ENCODE measurements at regions not wholly inside any gene's neighbourhood (a gene's known extent, or its start where the extent isn't known, plus 50 kb on each side); places are given as distances from the start of the nearest gene placed in this dataset.

DNA sequence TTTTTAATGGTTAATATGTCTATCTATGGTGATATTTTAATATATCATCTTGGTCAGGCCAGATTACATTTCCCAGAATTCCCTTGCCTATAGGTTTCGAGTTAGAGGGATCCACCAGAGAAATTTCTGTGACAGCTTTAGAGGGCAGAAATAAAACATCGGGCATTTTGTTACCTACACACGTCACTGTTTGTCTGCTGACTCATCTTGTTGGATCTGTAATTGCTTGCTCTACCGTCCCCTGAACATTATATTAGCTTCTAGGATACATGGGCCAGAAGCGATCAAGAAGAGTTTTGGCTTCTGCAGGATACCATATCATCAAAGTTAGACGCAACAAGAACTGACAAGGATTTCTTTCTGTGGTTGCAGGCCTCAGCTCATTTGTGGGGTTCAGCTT, 795.8 kb upstream of the GCFC2 start:
- no TSS peak for BruUV-seq (replicated peaks)
- intact Hi-C loops (cut with micrococcal nuclease): no loop called here
- Histone ChIP-seq H3K4me2 (ENCODE audit: insufficient read depth, low read length) (no peak overlapping the region), H3K9me3 (replicated peaks; ENCODE audit: control insufficient read depth, insufficient read depth, low read length) (no peaks in the 10 kb centered on the region), H3K4me1 (ENCODE audit: control insufficient read depth, extremely low read depth, insufficient read depth, low read length) (no peaks in the 10 kb centered on the region), H4K20me1 (replicated peaks; ENCODE audit: control insufficient read depth, extremely low read depth, insufficient read depth, low read length) (no peaks in the 10 kb centered on the region), H3K4me3 (replicated peaks in 1 of 3; ENCODE audit: insufficient read depth in 1 of 3, low read depth in 1 of 3, low read length in 3 of 3) (no peak overlapping the region), H2AFZ (ENCODE audit: low read depth, low read length) (no peak overlapping the region), H3K9me1 (replicated peaks; ENCODE audit: control insufficient read depth, extremely low read depth, insufficient read depth, low read length) (no peaks in the 10 kb centered on the region), H3K27ac (ENCODE audit: insufficient read depth, low read depth, low read length) (no peak overlapping the region), H3K36me3 (ENCODE audit: control insufficient read depth in 2 of 2, extremely low read depth in 1 of 2, insufficient read depth in 2 of 2, low read length in 2 of 2) (no peaks in the 10 kb centered on the region), H3K79me2 (ENCODE audit: control insufficient read depth, insufficient read depth, low read length) (no peaks in the 10 kb centered on the region), H3K9ac (replicated peaks; ENCODE audit: extremely low read depth, insufficient read depth, low read length) (no peak overlapping the region), H3K27me3 (ENCODE audit: control insufficient read depth in 2 of 2, insufficient read depth in 2 of 2, low read length in 2 of 2) (no peaks in the 10 kb centered on the region)
- TF ChIP-seq POLR2AphosphoS5 (IDR thresholded peaks at IDR 0.05; ENCODE audit: insufficient read depth, low read depth, low read length) (no peak), JUN (IDR thresholded peaks at IDR 0.05; ENCODE audit: borderline replicate concordance, insufficient read depth, insufficient read length, low read depth) (no peak), EZH2 (IDR thresholded peaks at IDR 0.05; ENCODE audit: borderline replicate concordance, low read depth, low read length, severe bottlenecking) (no peak), FOS (IDR thresholded peaks at IDR 0.05; ENCODE audit: borderline replicate concordance, insufficient read depth, low read length) (no peak), POLR2A (IDR thresholded peaks at IDR 0.05; ENCODE audit: low read depth, low read length) (no peak)
- TF ChIP-seq, protein P1, sequence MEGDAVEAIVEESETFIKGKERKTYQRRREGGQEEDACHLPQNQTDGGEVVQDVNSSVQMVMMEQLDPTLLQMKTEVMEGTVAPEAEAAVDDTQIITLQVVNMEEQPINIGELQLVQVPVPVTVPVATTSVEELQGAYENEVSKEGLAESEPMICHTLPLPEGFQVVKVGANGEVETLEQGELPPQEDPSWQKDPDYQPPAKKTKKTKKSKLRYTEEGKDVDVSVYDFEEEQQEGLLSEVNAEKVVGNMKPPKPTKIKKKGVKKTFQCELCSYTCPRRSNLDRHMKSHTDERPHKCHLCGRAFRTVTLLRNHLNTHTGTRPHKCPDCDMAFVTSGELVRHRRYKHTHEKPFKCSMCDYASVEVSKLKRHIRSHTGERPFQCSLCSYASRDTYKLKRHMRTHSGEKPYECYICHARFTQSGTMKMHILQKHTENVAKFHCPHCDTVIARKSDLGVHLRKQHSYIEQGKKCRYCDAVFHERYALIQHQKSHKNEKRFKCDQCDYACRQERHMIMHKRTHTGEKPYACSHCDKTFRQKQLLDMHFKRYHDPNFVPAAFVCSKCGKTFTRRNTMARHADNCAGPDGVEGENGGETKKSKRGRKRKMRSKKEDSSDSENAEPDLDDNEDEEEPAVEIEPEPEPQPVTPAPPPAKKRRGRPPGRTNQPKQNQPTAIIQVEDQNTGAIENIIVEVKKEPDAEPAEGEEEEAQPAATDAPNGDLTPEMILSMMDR (IDR thresholded peaks at IDR 0.05; ENCODE audit: extremely low read depth in 1 of 2, insufficient read depth in 1 of 2, low read depth in 1 of 2, low read length in 2 of 2): no peak
- TF ChIP-seq, protein P2, sequence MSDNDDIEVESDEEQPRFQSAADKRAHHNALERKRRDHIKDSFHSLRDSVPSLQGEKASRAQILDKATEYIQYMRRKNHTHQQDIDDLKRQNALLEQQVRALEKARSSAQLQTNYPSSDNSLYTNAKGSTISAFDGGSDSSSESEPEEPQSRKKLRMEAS (IDR thresholded peaks at IDR 0.05; ENCODE audit: insufficient read depth, insufficient read length): no peak
- POLR2A ChIA-PET: no interaction called here
- dilution Hi-C loops (cut with MboI; ENCODE audit: extremely low pct_ligation_motif_present, low sequenced_read_pairs): no loop called here
- FAIRE-seq (no peak), DNase-seq (ENCODE audit: low read depth, low spot score) (no peak)
- CTCF ChIA-PET: no interaction called here

Data from endothelial cell of umbilical vein (primary cell).